Stimulated activated naive B cell treated with anti-CD40 and anti-IgM and Interleukin-4, amounts not matched to agents 10 μg/mL and 1 μg/mL and 100 μg/mL, for 72 hours (primary cell): ENCODE measurements at regions not wholly inside any gene's neighbourhood (a gene's known extent, or its start where the extent isn't known, plus 50 kb on each side); places are given as distances from the start of the nearest gene placed in this dataset.

Experiments used
- ATAC-seq, 2 donors: fragments of 150-1000 bp; cut with Tn5 transposase; replicated peaks; 2 replicates each; pipeline ENCODE4 v1.10.0; 2021; ENCODE audit warnings: moderate library complexity in 1 of 2
- DNase-seq: peaks from one replicate; pipeline ENCODE4 v3.0.0; 2021
- H3K27ac Mint-ChIP-seq: one replicate; pipeline ENCODE4 v1.8.0; 2022; ENCODE audit warnings: mild to moderate bottlenecking, mixed read lengths
- H3K27me3 Mint-ChIP-seq, 2 donors: one replicate each; pipeline ENCODE4 v1.8.0; 2022; ENCODE audit warnings: mixed read lengths in 2 of 2
- H3K36me3 Mint-ChIP-seq, 2 donors: one replicate each; pipeline ENCODE4 v1.8.0; 2022; ENCODE audit warnings: mixed read lengths in 2 of 2, mild to moderate bottlenecking in 1 of 2
- H3K4me1 Mint-ChIP-seq, 2 donors: one replicate each; pipeline ENCODE4 v1.8.0; 2022; ENCODE audit warnings: mixed read lengths in 2 of 2, mild to moderate bottlenecking in 1 of 2
- H3K4me3 Mint-ChIP-seq, 2 donors: one replicate each; pipeline ENCODE4 v1.8.0; 2022; ENCODE audit warnings: mild to moderate bottlenecking in 2 of 2, mixed read lengths in 2 of 2, moderate library complexity in 1 of 2
- H3K9me3 Mint-ChIP-seq, 2 donors: one replicate each; pipeline ENCODE4 v1.8.0; 2022; ENCODE audit warnings: mixed read lengths in 2 of 2, mild to moderate bottlenecking in 1 of 2

GRCh38 chr13:90675129-90675528 lies 672.4 kb upstream of the MIR17HG start:
- Mint-ChIP-seq H3K27me3 (no peaks in the 10 kb centered on the region), H3K4me1 (no peaks in the 10 kb centered on the region), H3K36me3 (no peaks in the 10 kb centered on the region), H3K9me3 (peaks cover 2 to 5% of the 10 kb centered on the region in 2 donors), H3K27ac (no peak overlapping the region), H3K4me3 (no peak overlapping the region)
- DNase-seq (no peak), ATAC-seq (no peak)

- no peak for DNase-seq
- Mint-ChIP-seq H3K27me3 (no peaks in the 10 kb centered on the region), H3K36me3 (no peaks in the 10 kb centered on the region), H3K4me3 (no peak overlapping the region), H3K9me3 (peaks cover 4 to 5% of the 10 kb centered on the region in 2 donors), H3K4me1 (no peaks in the 10 kb centered on the region), H3K27ac (no peak overlapping the region)
- ATAC-seq, result no peak
Measured at GRCh38 chr13:90680826-90681225, 666.7 kb upstream of the MIR17HG start.

- H3K9me3 Mint-ChIP-seq, result peaks cover 4 to 5% of the 10 kb centered on the region in 2 donors
Measured at GRCh38 chr13:90683711-90684131, 663.8 kb upstream of the MIR17HG start.

GRCh38 chr13:90686442-90686841 lies 661.0 kb upstream of the MIR17HG start:
- Mint-ChIP-seq H3K4me3 (no peak overlapping the region), H3K4me1 (no peaks in the 10 kb centered on the region), H3K27ac (no peak overlapping the region), H3K27me3 (no peaks in the 10 kb centered on the region), H3K9me3 (peaks cover 0 to 1% of the 10 kb centered on the region in 2 donors), H3K36me3 (no peaks in the 10 kb centered on the region)
- ATAC-seq, result no peak
- no peak for DNase-seq

More at GRCh38 chr13:90683711-90684131, 663.8 kb upstream of the MIR17HG start:
- Mint-ChIP-seq H3K27ac (no peak overlapping the region), H3K4me1 (no peaks in the 10 kb centered on the region), H3K27me3 (no peaks in the 10 kb centered on the region), H3K4me3 (no peak overlapping the region), H3K36me3 (no peaks in the 10 kb centered on the region)
- DNase-seq (no peak), ATAC-seq (no peak)

- Mint-ChIP-seq H3K36me3 (no peaks in the 10 kb centered on the region), H3K4me1 (no peaks in the 10 kb centered on the region), H3K4me3 (no peak overlapping the region), H3K27ac (no peak overlapping the region), H3K27me3 (no peaks in the 10 kb centered on the region), H3K9me3 (no peaks in the 10 kb centered on the region)
- DNase-seq, result no peak
- no peak for ATAC-seq
Measured at GRCh38 chr13:90689111-90689510, 658.4 kb upstream of the MIR17HG start.

- Mint-ChIP-seq H3K4me1 (no peaks in the 10 kb centered on the region), H3K27me3 (no peaks in the 10 kb centered on the region), H3K4me3 (no peak overlapping the region), H3K36me3 (no peaks in the 10 kb centered on the region), H3K9me3 (no peaks in the 10 kb centered on the region), H3K27ac (no peak overlapping the region)
- DNase-seq (no peak), ATAC-seq (no peak)
Measured at GRCh38 chr13:90690458-90691080, 656.9 kb upstream of the MIR17HG start.

GRCh38 chr13:90696254-90696653 lies 651.2 kb upstream of the MIR17HG start:
- Mint-ChIP-seq H3K9me3 (peaks cover 0 to 1% of the 10 kb centered on the region in 2 donors), H3K36me3 (no peaks in the 10 kb centered on the region), H3K4me3 (no peak overlapping the region), H3K27me3 (no peaks in the 10 kb centered on the region), H3K27ac (no peak overlapping the region), H3K4me1 (no peaks in the 10 kb centered on the region)
- no peak for ATAC-seq
- DNase-seq, result no peak

GRCh38 chr13:90696656-90697055 lies 650.8 kb upstream of the MIR17HG start:
- Mint-ChIP-seq H3K36me3 (no peaks in the 10 kb centered on the region), H3K9me3 (peaks cover 0 to 1% of the 10 kb centered on the region in 2 donors), H3K4me1 (no peaks in the 10 kb centered on the region), H3K27me3 (no peaks in the 10 kb centered on the region), H3K4me3 (no peak overlapping the region), H3K27ac (no peak overlapping the region)
- DNase-seq (no peak), ATAC-seq (no peak)

- H3K27ac Mint-ChIP-seq, result no peak overlapping the region
- H3K4me3 Mint-ChIP-seq, result no peak overlapping the region
- no peaks in the 10 kb centered on the region for H3K27me3 Mint-ChIP-seq
- ATAC-seq (no peak), DNase-seq (no peak)
- H3K36me3 Mint-ChIP-seq, result no peaks in the 10 kb centered on the region
- no peaks in the 10 kb centered on the region for H3K4me1 Mint-ChIP-seq
- H3K9me3 Mint-ChIP-seq, result peaks cover 0 to 3% of the 10 kb centered on the region in 2 donors
Measured at GRCh38 chr13:90700340-90700739, 647.1 kb upstream of the MIR17HG start.

GRCh38 chr13:90701264-90701663 lies 646.2 kb upstream of the MIR17HG start:
- Mint-ChIP-seq H3K4me1 (no peaks in the 10 kb centered on the region), H3K9me3 (peaks cover 0 to 3% of the 10 kb centered on the region in 2 donors), H3K36me3 (no peaks in the 10 kb centered on the region), H3K27ac (no peak overlapping the region), H3K27me3 (no peaks in the 10 kb centered on the region), H3K4me3 (no peak overlapping the region)
- no peak for DNase-seq
- no peak for ATAC-seq

GRCh38 chr13:90702050-90702449 lies 645.4 kb upstream of the MIR17HG start:
- no peak for DNase-seq
- Mint-ChIP-seq H3K4me1 (no peaks in the 10 kb centered on the region), H3K27ac (no peak overlapping the region), H3K27me3 (no peaks in the 10 kb centered on the region), H3K9me3 (peaks cover 0 to 3% of the 10 kb centered on the region in 2 donors), H3K36me3 (no peaks in the 10 kb centered on the region), H3K4me3 (no peak overlapping the region)
- ATAC-seq, result no peak

GRCh38 chr13:90706631-90707030 lies 640.9 kb upstream of the MIR17HG start:
- no peaks in the 10 kb centered on the region for H3K4me1 Mint-ChIP-seq
- H3K4me3 Mint-ChIP-seq, result no peak overlapping the region
- ATAC-seq, result no peak
- H3K27ac Mint-ChIP-seq, result no peak overlapping the region
- peaks cover 3% of the 10 kb centered on the region in 2 donors for H3K9me3 Mint-ChIP-seq
- DNase-seq, result no peak
- no peaks in the 10 kb centered on the region for H3K27me3 Mint-ChIP-seq
- H3K36me3 Mint-ChIP-seq, result no peaks in the 10 kb centered on the region

- Mint-ChIP-seq H3K36me3 (no peaks in the 10 kb centered on the region), H3K9me3 (peaks cover 3 to 5% of the 10 kb centered on the region in 2 donors), H3K4me1 (no peaks in the 10 kb centered on the region), H3K4me3 (no peak overlapping the region), H3K27me3 (no peaks in the 10 kb centered on the region), H3K27ac (no peak overlapping the region)
- DNase-seq (no peak), ATAC-seq (no peak)
Measured at GRCh38 chr13:90708128-90708527, 639.4 kb upstream of the MIR17HG start.

- H3K36me3 Mint-ChIP-seq, result no peaks in the 10 kb centered on the region
- H3K4me1 Mint-ChIP-seq, result no peaks in the 10 kb centered on the region
- ATAC-seq (no peak), DNase-seq (no peak)
- H3K9me3 Mint-ChIP-seq, result peaks cover 3 to 7% of the 10 kb centered on the region in 2 donors
- H3K4me3 Mint-ChIP-seq, result no peak overlapping the region
- H3K27ac Mint-ChIP-seq, result no peak overlapping the region
- no peaks in the 10 kb centered on the region for H3K27me3 Mint-ChIP-seq
Measured at GRCh38 chr13:90709319-90709718, 638.2 kb upstream of the MIR17HG start.

GRCh38 chr13:90710164-90710759 lies 637.2 kb upstream of the MIR17HG start:
- no peaks in the 10 kb centered on the region for H3K36me3 Mint-ChIP-seq

More at GRCh38 chr13:90710164-90710759, 637.2 kb upstream of the MIR17HG start:
- Mint-ChIP-seq H3K4me3 (no peak overlapping the region), H3K9me3 (peaks cover 3 to 7% of the 10 kb centered on the region in 2 donors), H3K4me1 (no peaks in the 10 kb centered on the region), H3K27me3 (no peaks in the 10 kb centered on the region), H3K27ac (no peak overlapping the region)
- no peak for ATAC-seq
- DNase-seq, result no peak
